WTC11 (cell line): ENCODE measurements at regions not wholly inside any gene's neighbourhood (a gene's known extent, or its start where the extent isn't known, plus 50 kb on each side); places are given as distances from the start of the nearest gene placed in this dataset.
A peak's percentile ranks its signal among the peaks of the same experiment; 100 is the strongest.

Source experiments
- ATAC-seq: fragments of 200-7000 bp; cut with Tn5 transposase; 2 replicates; pipeline ENCODE4 v1.10.0; 2021; ENCODE audit warnings: mild to moderate bottlenecking, moderate library complexity
- CTCF ChIA-PET: fragments of 300-600 bp; sonication (Branson Sonifier 250); formaldehyde crosslinking; loops from one replicate; lab custom pipeline; 2021; ENCODE audit warnings: antibody characterized with exemption; lab: Charles Lee
- POLR2A ChIA-PET: fragments of 350-600 bp; sonication (Branson Sonifier 250); formaldehyde crosslinking; loops from one replicate; lab custom pipeline; 2021; ENCODE audit warnings: antibody characterized with exemption; lab: Charles Lee
- DNase-seq: peaks from one replicate; pipeline ENCODE4 v3.0.0; 2021; ENCODE audit warnings: low spot score
- H3K27ac Mint-ChIP-seq: 2 replicates; pipeline ENCODE4 v1.8.0; 2021; ENCODE audit warnings: mixed read lengths
- H3K27me3 Mint-ChIP-seq: 2 replicates; pipeline ENCODE4 v1.8.0; 2021; ENCODE audit warnings: low read depth, mild to moderate bottlenecking, moderate library complexity, mixed read lengths
- H3K36me3 Mint-ChIP-seq: 2 replicates; pipeline ENCODE4 v1.8.0; 2021; ENCODE audit warnings: mixed read lengths
- H3K4me1 Mint-ChIP-seq: 2 replicates; pipeline ENCODE4 v1.8.0; 2022; ENCODE audit warnings: mixed read lengths
- H3K4me3 Mint-ChIP-seq: 2 replicates; pipeline ENCODE4 v1.8.0; 2021; ENCODE audit warnings: mild to moderate bottlenecking, moderate library complexity, mixed read lengths
- H3K9me3 Mint-ChIP-seq: 2 replicates; pipeline ENCODE4 v1.8.0; 2021; ENCODE audit warnings: mixed read lengths
- ATF3 ChIP-seq: sonication (generic); formaldehyde crosslinking; conservative IDR thresholded peaks from 2 replicates; pipeline ENCODE4 v1.8.1; 2022; ENCODE audit warnings: mild to moderate bottlenecking, missing genetic modification reagents
- ATF6 ChIP-seq: sonication (generic); formaldehyde crosslinking; IDR thresholded peaks from 2 replicates; pipeline ENCODE4 v1.8.1; 2023; ENCODE audit warnings: mild to moderate bottlenecking, missing genetic modification reagents
- E2F4 ChIP-seq: sonication (generic); formaldehyde crosslinking; IDR thresholded peaks from 2 replicates; pipeline ENCODE4 v1.8.1; 2022; ENCODE audit warnings: low read depth, mild to moderate bottlenecking, moderate library complexity, missing genetic modification reagents, borderline replicate concordance
- GTF2I ChIP-seq: fragments of 250-450 bp; sonication (Bioruptor Pico); conservative IDR thresholded peaks from 2 replicates; pipeline ENCODE4 v1.4.0; 2021; ENCODE audit warnings: mild to moderate bottlenecking
- HMGA2 ChIP-seq: fragments of 250-450 bp; sonication (Bioruptor Pico); IDR thresholded peaks from 2 replicates; pipeline ENCODE4 v1.4.0; 2021; ENCODE audit warnings: mild to moderate bottlenecking, moderate library complexity
- MLX ChIP-seq: sonication (generic); formaldehyde crosslinking; IDR thresholded peaks from 2 replicates; pipeline ENCODE4 v1.8.1; 2023; ENCODE audit warnings: mild to moderate bottlenecking, missing genetic modification reagents, moderate library complexity
- NFATC4 ChIP-seq: fragments of 250-450 bp; sonication (Bioruptor Pico); IDR thresholded peaks from 2 replicates; pipeline ENCODE4 v1.9.0; 2021; ENCODE audit warnings: mild to moderate bottlenecking
- NR2C2 ChIP-seq: sonication (generic); formaldehyde crosslinking; IDR thresholded peaks from 2 replicates; pipeline ENCODE4 v1.8.0; 2022; ENCODE audit warnings: mild to moderate bottlenecking, missing genetic modification reagents
- PREB ChIP-seq: sonication (generic); formaldehyde crosslinking; IDR thresholded peaks from 2 replicates; pipeline ENCODE4 v1.8.1; 2022; ENCODE audit warnings: mild to moderate bottlenecking, missing genetic modification reagents, moderate library complexity, borderline replicate concordance
- RELA ChIP-seq: sonication (generic); formaldehyde crosslinking; IDR thresholded peaks from 2 replicates; pipeline ENCODE4 v1.8.1; 2022; ENCODE audit warnings: missing genetic modification reagents, mild to moderate bottlenecking, borderline replicate concordance
- SMAD3 ChIP-seq: sonication (generic); formaldehyde crosslinking; IDR thresholded peaks from 2 replicates; pipeline ENCODE4 v1.8.0; 2022; ENCODE audit warnings: missing genetic modification reagents, mild to moderate bottlenecking, borderline replicate concordance
- SMAD4 ChIP-seq: sonication (generic); formaldehyde crosslinking; IDR thresholded peaks from 2 replicates; pipeline ENCODE4 v1.8.0; 2022; ENCODE audit warnings: mild to moderate bottlenecking, missing genetic modification reagents
- TCF7 ChIP-seq: sonication (generic); formaldehyde crosslinking; IDR thresholded peaks from 2 replicates; pipeline ENCODE4 v1.8.0; 2022; ENCODE audit warnings: mild to moderate bottlenecking, low read depth, missing genetic modification reagents, moderate library complexity
- ZNF317 ChIP-seq: sonication (generic); formaldehyde crosslinking; IDR thresholded peaks from 2 replicates; pipeline ENCODE4 v1.8.1; 2023; ENCODE audit warnings: low read depth, mild to moderate bottlenecking, moderate library complexity, missing genetic modification reagents, borderline replicate concordance
- ZNF512 ChIP-seq: sonication (generic); formaldehyde crosslinking; IDR thresholded peaks from 2 replicates; pipeline ENCODE4 v1.8.1; 2022; ENCODE audit warnings: missing genetic modification reagents, borderline replicate concordance

- TF ChIP-seq E2F4 (CRISPR knock-in tag) (no peak), ATF3 (CRISPR knock-in tag) (no peak), ATF6 (CRISPR knock-in tag) (no peak), PREB (CRISPR knock-in tag) (no peak)
These were observed 356.9 kb upstream of the RUNX1 start (continued) for GRCh38 chr21:35405981-35406380.

- H3K36me3 Mint-ChIP-seq: no peaks in the 10 kb centered on the region
These were observed 355.1 kb upstream of the RUNX1 start for GRCh38 chr21:35404247-35404646.

More at GRCh38 chr21:35404247-35404646, 355.1 kb upstream of the RUNX1 start:
- Mint-ChIP-seq H3K4me1 (peaks cover 55% of the 10 kb centered on the region), H3K9me3 (no peaks in the 10 kb centered on the region), H3K27ac (peak overlapping the region; percentile 85), H3K27me3 (no peaks in the 10 kb centered on the region), H3K4me3 (no peak overlapping the region)
- DNase-seq (no peak), ATAC-seq (peak; percentile 64)
- CTCF ChIA-PET: interaction anchor here (0.7 to 1.2 kb wide), 3 partner anchors 37 to 659 kb away, joined by 4 to 5 read pairs (median 4); no protein-coding TSS in a partner anchor
- POLR2A ChIA-PET: no interaction called here
- TF ChIP-seq SMAD4 (CRISPR knock-in tag) (no peak), MLX (CRISPR knock-in tag) (no peak), SMAD3 (CRISPR knock-in tag) (no peak), NFATC4 (CRISPR knock-in tag) (no peak), ZNF512 (no peak), GTF2I (no peak), ZNF317 (CRISPR knock-in tag) (no peak), TCF7 (CRISPR knock-in tag) (no peak), HMGA2 (CRISPR knock-in tag) (no peak), RELA (CRISPR knock-in tag) (no peak), NR2C2 (no peak), ATF6 (CRISPR knock-in tag) (no peak)
